ENCODE measurements at regions not wholly inside any gene's neighbourhood (a gene's known extent, or its start where the extent isn't known, plus 50 kb on each side); places are given as distances from the start of the nearest gene placed in this dataset.
A peak's percentile ranks its signal among the peaks of the same experiment; 100 is the strongest.

GRCh38 chr15:25185791-25186190 lies 231.0 kb downstream of the SNRPN start:
- H3K27me3 ChIP-seq, result no peaks in the 10 kb centered on the region
- peak in 2 of 5 donors; percentile 2 to 5 for DNase-seq
- TF ChIP-seq CTCF (IDR thresholded peaks at IDR 0.05), result no peak
- no peak for TF ChIP-seq POLR2A (IDR thresholded peaks at IDR 0.05)
- no peak for TF ChIP-seq EP300 (IDR thresholded peaks at IDR 0.05)
- intact Hi-C loops (cut with DNase I), result no loop called here
- H3K4me3 ChIP-seq, result no peak overlapping the region
- H3K4me1 ChIP-seq (ENCODE audit: insufficient read depth), result no peaks in the 10 kb centered on the region
- H3K36me3 ChIP-seq, result no peaks in the 10 kb centered on the region
- H3K9me3 ChIP-seq, result peaks cover 0 to 24% of the 10 kb centered on the region in 2 donors
- no peak overlapping the region for H3K27ac ChIP-seq
- WGBS, 3 donors, result 73 to 79% (median 74%) methylated on average over 6 of the region's 6 CpGs

DNA sequence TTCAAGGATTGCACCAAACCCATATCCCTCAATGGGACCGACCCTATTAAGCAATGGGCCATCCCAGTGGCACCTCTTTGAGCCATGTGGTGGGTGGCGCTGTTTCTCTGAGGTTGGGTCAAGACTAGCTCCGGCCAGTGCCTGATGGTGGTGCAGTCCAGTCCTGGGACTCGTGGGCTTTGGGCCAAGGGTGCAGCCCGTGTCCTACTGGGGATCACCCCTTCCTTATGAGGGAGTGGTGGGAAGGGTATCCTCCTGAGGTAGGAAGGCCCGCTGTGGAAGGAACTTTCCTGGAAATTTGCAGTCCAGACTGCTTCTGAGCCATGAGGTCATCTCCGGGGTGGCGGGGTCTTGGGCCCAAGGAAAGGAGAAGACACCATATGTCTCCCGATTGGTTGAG lies 231.6 kb downstream of the SNRPN start:
- 84 to 86% (median 85%) methylated on average over 9 of the region's 9 CpGs for WGBS, 3 donors
- no peak for DNase-seq
- TF ChIP-seq POLR2A (IDR thresholded peaks at IDR 0.05) (no peak), EP300 (IDR thresholded peaks at IDR 0.05) (no peak), CTCF (IDR thresholded peaks at IDR 0.05) (no peak)
- Histone ChIP-seq H3K4me3 (no peak overlapping the region), H3K4me1 (ENCODE audit: insufficient read depth) (no peaks in the 10 kb centered on the region), H3K27ac (no peak overlapping the region), H3K9me3 (peaks cover 0 to 26% of the 10 kb centered on the region in 2 donors), H3K36me3 (no peaks in the 10 kb centered on the region), H3K27me3 (no peaks in the 10 kb centered on the region)
- intact Hi-C loops (cut with DNase I), result no loop called here

- 81 to 90% (median 84%) methylated on average over 14 of the region's 14 CpGs for WGBS, 3 donors
- Histone ChIP-seq H3K27me3 (no peaks in the 10 kb centered on the region), H3K27ac (no peak overlapping the region), H3K36me3 (no peaks in the 10 kb centered on the region), H3K9me3 (peaks cover 0 to 26% of the 10 kb centered on the region in 2 donors), H3K4me1 (ENCODE audit: insufficient read depth) (no peaks in the 10 kb centered on the region), H3K4me3 (no peak overlapping the region)
- no peak for DNase-seq
- TF ChIP-seq EP300 (IDR thresholded peaks at IDR 0.05) (no peak), POLR2A (IDR thresholded peaks at IDR 0.05) (no peak)
- intact Hi-C loops (cut with DNase I), result no loop called here
Measured at GRCh38 chr15:25186906-25187645, 232.3 kb downstream of the SNRPN start.

DNA sequence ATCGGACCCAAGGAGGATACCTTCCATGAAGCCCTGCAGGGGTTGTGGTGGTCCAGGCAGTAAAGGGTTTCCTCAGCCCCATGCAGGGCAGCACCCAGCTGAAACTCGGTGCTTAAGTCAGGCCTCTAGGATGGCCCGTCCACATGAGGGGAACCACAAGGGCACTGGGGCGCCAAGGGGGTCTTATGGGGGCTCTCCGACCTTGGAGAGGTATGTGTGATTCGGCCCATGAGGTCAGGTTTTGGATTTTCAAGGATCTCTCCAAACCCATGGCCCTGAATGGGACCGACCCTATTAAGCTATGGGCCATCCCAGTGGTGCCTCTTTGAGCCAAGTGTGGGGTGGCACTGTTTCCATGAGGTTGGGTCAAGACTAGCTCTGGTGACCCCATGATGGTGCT lies 233.3 kb downstream of the SNRPN start:
- 77 to 79% (median 77%) methylated on average over 7 of the region's 7 CpGs for WGBS, 3 donors
- no peaks in the 10 kb centered on the region for H3K36me3 ChIP-seq
- DNase-seq, result no peak
- intact Hi-C loops (cut with DNase I), result no loop called here
- H3K27me3 ChIP-seq, result no peaks in the 10 kb centered on the region
- H3K9me3 ChIP-seq, result peaks cover 0 to 22% of the 10 kb centered on the region in 2 donors
- no peaks in the 10 kb centered on the region for H3K4me1 ChIP-seq (ENCODE audit: insufficient read depth)
- no peak overlapping the region for H3K4me3 ChIP-seq
- H3K27ac ChIP-seq, result no peak overlapping the region
- TF ChIP-seq EP300 (IDR thresholded peaks at IDR 0.05) (no peak), POLR2A (IDR thresholded peaks at IDR 0.05) (no peak), CTCF (IDR thresholded peaks at IDR 0.05) (no peak)

GRCh38 chr15:25188551-25189101 lies 233.8 kb downstream of the SNRPN start:
- TF ChIP-seq CTCF (IDR thresholded peaks at IDR 0.05) (no peak), POLR2A (IDR thresholded peaks at IDR 0.05) (no peak), EP300 (IDR thresholded peaks at IDR 0.05) (no peak)
- WGBS, 3 donors, result 75 to 81% (median 80%) methylated on average over 7 of the region's 7 CpGs
- Histone ChIP-seq H3K36me3 (no peaks in the 10 kb centered on the region), H3K9me3 (peaks cover 0 to 22% of the 10 kb centered on the region in 2 donors), H3K27me3 (no peaks in the 10 kb centered on the region), H3K4me3 (no peak overlapping the region), H3K4me1 (ENCODE audit: insufficient read depth) (no peaks in the 10 kb centered on the region), H3K27ac (no peak overlapping the region)
- intact Hi-C loops (cut with DNase I), result no loop called here
- no peak for DNase-seq

Data from ovary (tissue), 7 donors.